GM19438 (cell line): ENCODE measurements at regions not wholly inside any gene's neighbourhood (a gene's known extent, or its start where the extent isn't known, plus 50 kb on each side); places are given as distances from the start of the nearest gene placed in this dataset.
"Not testable (repeated sequence)": the region's sequence is repeated elsewhere in the genome, so short reads cannot be mapped to it uniquely, and the experiment has no call there.

Experiments used
- ATAC-seq: cut with Tn5 transposase; IDR thresholded peaks from one replicate; pipeline ENCODE4 v1.9.1; 2021; ENCODE audit warnings: low read depth; ENCODE audit not compliant: unreplicated experiment

GRCh38 chr5:162929104-162929503 lies 508.3 kb upstream of the CCNG1 start:
- no peak for ATAC-seq

GRCh38 chr5:162931501-162931900 lies 505.9 kb upstream of the CCNG1 start:
- ATAC-seq, result no peak

DNA sequence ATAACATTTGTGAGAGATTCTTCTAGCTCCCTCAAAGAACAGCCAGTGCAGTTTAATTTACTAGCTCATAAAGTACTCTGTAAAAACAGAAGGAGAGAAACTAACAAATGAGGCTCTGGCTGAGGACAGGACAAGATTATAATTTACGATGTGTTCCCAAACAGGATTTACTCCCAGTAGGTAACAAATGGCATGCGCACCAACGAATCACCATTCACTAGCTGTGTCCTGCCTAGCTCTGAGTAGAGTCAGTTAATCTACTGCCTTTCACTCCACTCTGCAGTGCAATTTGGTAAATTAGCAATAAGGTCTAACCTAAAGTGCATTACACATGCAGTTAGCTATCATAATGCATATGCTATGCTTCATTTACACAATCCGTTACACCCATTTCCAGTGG lies 497.4 kb upstream of the CCNG1 start:
- ATAC-seq, result no peak

DNA sequence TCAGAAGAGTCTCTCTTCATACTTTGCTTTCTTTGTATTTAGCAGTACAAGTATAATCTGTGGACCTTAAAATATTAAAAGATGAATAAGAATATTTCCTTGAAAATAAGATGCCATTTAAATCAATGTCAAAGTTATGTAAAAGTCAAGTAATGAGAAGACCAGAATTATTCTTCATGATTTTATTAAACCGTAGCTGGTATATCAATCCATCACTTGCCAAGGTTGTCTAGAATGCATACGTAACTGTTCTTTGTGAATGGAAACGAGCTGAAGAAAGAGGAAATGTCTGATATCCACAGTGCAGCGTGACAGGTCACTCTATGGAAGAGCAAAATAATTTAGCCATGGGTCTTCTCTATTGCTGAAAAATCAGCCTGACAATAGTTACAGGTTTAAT lies 488.7 kb upstream of the CCNG1 start:
- no peak for ATAC-seq

- ATAC-seq, result no peak
Measured at GRCh38 chr5:162956570-162956969, 480.8 kb upstream of the CCNG1 start.

GRCh38 chr5:162964144-162964543 lies 473.3 kb upstream of the CCNG1 start:
- ATAC-seq, result not testable (repeated sequence)

DNA sequence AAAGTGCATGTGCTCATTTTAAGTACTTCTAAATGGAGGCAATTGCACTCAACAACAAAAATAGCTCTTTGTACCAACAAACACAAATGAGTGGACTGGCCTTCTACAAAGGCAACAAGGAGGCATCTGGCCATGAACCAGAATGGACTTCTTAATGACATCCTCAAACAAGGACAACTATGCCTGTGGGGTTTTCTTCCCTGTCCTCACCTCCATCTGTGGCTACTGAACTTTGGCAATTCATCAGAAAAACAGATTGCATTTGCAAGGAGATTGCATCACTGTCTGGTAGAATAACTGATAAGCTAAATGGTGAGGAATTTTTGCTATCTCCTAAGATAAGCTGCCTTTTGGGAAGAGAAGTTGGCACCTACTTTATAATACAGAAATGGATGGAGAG lies 447.3 kb upstream of the CCNG1 start:
- ATAC-seq, result no peak

DNA sequence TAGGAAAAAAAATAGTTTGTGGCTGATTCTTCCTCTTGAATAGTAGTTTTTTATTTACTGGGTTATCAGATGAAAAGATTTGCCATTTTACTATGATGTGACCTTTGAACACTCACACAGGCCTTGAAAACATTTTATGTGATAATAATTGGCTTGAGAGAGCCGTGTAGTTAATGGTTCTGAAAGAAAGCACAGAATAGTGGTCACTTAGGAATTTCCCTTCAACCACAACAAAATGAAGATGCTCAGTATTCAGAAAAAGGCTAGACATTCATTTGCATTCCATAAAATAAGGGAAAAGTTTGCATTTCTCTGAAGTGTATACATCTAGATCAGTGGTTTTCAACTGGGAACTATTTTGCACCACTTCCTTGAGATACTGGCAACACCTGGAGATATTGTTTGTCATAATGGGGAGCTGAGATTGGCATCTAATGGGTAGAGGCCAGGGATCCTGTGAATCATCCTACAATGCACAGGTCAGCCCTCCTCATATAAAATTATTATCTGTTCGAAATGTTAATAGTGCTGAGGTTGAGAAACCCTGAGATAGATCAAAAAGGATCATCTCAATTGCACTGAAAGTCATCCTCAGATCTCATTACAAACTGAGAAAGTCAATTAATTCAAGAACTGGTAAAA lies 446.4 kb upstream of the CCNG1 start:
- ATAC-seq, result no peak

- no peak for ATAC-seq
Measured at GRCh38 chr5:162995568-162995967, 441.8 kb upstream of the CCNG1 start.

DNA sequence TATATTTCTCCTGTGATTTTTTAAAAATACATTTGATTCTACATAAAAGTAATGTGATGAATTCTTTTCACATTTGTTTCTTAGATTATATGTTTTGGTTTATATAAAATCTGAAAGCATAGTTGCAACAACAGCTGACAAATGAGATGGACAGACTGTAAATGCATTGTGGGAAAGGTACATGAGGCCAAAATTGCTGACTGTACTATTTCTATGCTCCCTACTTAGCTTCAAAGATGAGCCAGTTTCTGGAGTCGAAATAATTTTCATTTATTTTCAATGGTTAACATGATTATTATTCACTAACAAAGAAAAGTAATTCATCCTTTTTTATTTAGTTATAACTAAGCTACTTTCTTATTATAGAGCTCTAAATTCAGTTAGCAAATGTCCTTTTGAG lies 441.3 kb upstream of the CCNG1 start:
- no peak for ATAC-seq

- ATAC-seq, result no peak
Measured at GRCh38 chr5:163005949-163006348, 431.4 kb upstream of the CCNG1 start.

- ATAC-seq, result no peak
Measured at GRCh38 chr5:163022582-163023128, 414.7 kb upstream of the CCNG1 start.

DNA sequence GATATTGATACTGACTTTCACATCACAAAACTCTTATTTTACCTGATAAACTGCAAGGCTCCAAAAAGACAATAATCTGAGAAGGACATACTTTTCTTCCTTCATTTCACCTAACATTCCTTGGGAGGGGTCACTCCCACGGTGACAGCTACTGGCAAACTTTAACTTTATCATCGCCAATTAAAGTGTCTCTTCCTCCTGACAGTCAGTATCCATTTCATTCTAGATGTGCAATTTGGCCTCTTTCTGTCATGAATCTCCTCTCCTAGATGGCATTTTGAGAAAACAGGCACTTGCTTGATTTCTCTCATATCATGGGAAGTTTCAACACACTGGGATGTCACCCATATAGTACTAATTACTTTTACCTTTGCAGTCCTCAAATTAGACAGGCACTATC lies 413.5 kb upstream of the CCNG1 start:
- ATAC-seq, result no peak

DNA sequence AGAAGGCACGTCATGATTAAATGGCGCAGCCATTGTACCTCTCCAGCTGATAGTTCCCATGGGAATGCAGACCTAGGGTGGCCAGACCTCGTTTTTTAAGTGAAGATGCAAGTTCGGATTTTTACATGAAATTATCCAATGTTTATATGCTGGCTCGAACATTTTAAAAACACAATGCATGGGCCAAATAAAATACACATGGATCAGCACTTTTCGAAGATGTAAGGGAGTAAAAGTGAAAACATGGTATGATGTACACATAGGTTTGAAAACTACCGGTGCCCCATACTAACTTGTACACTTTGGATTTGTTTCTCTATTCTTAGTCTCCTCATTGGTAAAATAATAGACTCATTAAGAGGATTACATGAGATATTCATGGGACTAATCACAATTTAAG lies 412.5 kb upstream of the CCNG1 start:
- no peak for ATAC-seq

- no peak for ATAC-seq
Measured at GRCh38 chr5:163033656-163034055, 403.7 kb upstream of the CCNG1 start.

GRCh38 chr5:163041254-163041653 lies 396.1 kb upstream of the CCNG1 start:
- no peak for ATAC-seq

GRCh38 chr5:163079618-163080017 lies 357.8 kb upstream of the CCNG1 start:
- peak; percentile 62 for ATAC-seq

GRCh38 chr5:163089230-163089629 lies 348.2 kb upstream of the CCNG1 start:
- ATAC-seq, result no peak

GRCh38 chr5:163089926-163090325 lies 347.5 kb upstream of the CCNG1 start:
- ATAC-seq, result no peak

DNA sequence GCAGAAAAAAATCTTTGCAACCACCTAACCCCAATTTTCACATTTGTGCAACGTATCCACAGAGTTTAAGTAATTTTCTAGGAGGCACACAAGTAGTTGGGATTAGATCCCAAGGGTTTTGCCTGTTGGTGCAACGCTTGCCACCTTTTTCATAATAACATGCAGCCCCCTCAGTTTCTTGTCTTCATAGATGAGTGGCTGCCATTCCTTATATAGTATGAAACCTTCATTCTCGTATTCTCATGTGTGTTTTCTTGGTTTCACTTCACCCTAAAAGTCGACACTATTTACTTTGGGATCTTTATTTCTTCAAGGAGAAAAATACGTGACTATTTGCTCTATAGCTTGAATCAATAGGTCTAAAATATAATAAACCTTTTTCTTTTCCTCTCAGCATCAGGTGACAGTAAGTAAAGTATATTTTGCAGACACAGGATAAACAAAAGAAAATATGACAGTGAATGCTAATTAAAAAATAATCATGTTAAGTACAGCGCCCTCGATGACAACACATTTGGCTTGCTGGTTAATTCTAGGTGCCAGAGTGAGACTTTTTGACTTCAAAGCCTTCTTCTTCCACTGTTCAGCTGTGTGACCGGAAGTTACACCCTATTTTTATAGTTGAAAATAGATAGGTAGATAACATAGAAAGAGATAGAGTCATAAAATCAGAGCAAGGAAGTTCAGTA lies 342.8 kb upstream of the CCNG1 start:
- no peak for ATAC-seq

DNA sequence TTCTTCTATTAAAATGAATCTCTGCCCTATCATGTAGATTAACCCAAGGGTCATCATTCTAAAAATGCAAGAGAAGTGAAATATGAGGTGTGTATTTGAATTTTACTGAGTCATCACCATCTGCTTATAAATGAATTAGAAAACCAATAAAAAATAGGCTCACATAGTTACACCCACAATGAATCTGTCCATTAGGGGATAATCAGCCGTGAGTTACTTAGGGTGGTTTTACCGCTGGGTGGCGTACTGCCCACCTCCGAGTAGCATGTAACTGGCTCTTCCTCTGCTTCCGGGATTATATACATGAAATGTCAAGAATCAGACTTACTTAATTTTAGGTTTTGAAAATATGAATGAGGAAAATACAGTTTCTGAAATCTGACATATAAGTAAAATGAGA lies 332.9 kb upstream of the CCNG1 start:
- ATAC-seq, result no peak

- ATAC-seq, result no peak
Measured at GRCh38 chr5:163105456-163105855, 331.9 kb upstream of the CCNG1 start.
